ENCODE measurements at regions not wholly inside any gene's neighbourhood (a gene's known extent, or its start where the extent isn't known, plus 50 kb on each side); places are given as distances from the start of the nearest gene placed in this dataset.
"Not testable (repeated sequence)": the region's sequence is repeated elsewhere in the genome, so short reads cannot be mapped to it uniquely, and the experiment has no call there.

GRCh38 chr2:83879127-83879526 lies 580.0 kb downstream of the SUCLG1 start:
- H3K27ac ChIP-seq: no peak overlapping the region
- no peak for TF ChIP-seq CTCF (conservative IDR thresholded peaks at IDR 0.05)

GRCh38 chr2:83877261-83877660 lies 581.8 kb downstream of the SUCLG1 start:
- H3K27ac ChIP-seq: not testable (repeated sequence)

- H3K27ac ChIP-seq: no peak overlapping the region
- no peak for TF ChIP-seq CTCF (conservative IDR thresholded peaks at IDR 0.05)
These were observed 584.2 kb downstream of the SUCLG1 start for GRCh38 chr2:83874712-83875430.

GRCh38 chr2:83874066-83874465 lies 585.0 kb downstream of the SUCLG1 start:
- no peak overlapping the region for H3K27ac ChIP-seq
- TF ChIP-seq CTCF (conservative IDR thresholded peaks at IDR 0.05): no peak

- TF ChIP-seq CTCF (conservative IDR thresholded peaks at IDR 0.05): no peak
- no peak overlapping the region for H3K27ac ChIP-seq
These were observed 586.0 kb downstream of the SUCLG1 start for GRCh38 chr2:83873110-83873509.

- no peak for TF ChIP-seq CTCF (conservative IDR thresholded peaks at IDR 0.05)
- H3K27ac ChIP-seq: no peak overlapping the region
These were observed 592.9 kb downstream of the SUCLG1 start for GRCh38 chr2:83866211-83866610.

GRCh38 chr2:83862600-83862999 lies 596.5 kb downstream of the SUCLG1 start:
- H3K27ac ChIP-seq: no peak overlapping the region

More at GRCh38 chr2:83862600-83862999, 596.5 kb downstream of the SUCLG1 start:
- TF ChIP-seq CTCF (conservative IDR thresholded peaks at IDR 0.05): no peak

All from VCaP (cell line).